Hepatocyte (in vitro differentiated cells): ENCODE measurements at regions not wholly inside any gene's neighbourhood (a gene's known extent, or its start where the extent isn't known, plus 50 kb on each side); places are given as distances from the start of the nearest gene placed in this dataset.
"Not testable (repeated sequence)": the region's sequence is repeated elsewhere in the genome, so short reads cannot be mapped to it uniquely, and the experiment has no call there.

Source experiments
- CTCF ChIP-seq: fragments of 200-600 bp; sonication (generic); IDR thresholded peaks from 2 replicates; pipeline ENCODE4 v1.5.1; 2016; ENCODE audit warnings: antibody characterized with exemption, mild to moderate bottlenecking; ENCODE audit not compliant: poor library complexity
- EZH2 ChIP-seq: fragments of 200-600 bp; sonication (generic); IDR thresholded peaks from 2 replicates; pipeline ENCODE4 v1.6.1; 2016; ENCODE audit warnings: antibody characterized with exemption, mild to moderate bottlenecking, borderline replicate concordance

- not testable (repeated sequence) for TF ChIP-seq EZH2, CTCF
Observed at GRCh38 chr4:102410884-102411283, 65.6 kb upstream of the SLC39A8 start.
